ENCODE measurements at regions not wholly inside any gene's neighbourhood (a gene's known extent, or its start where the extent isn't known, plus 50 kb on each side); places are given as distances from the start of the nearest gene placed in this dataset.

DNA sequence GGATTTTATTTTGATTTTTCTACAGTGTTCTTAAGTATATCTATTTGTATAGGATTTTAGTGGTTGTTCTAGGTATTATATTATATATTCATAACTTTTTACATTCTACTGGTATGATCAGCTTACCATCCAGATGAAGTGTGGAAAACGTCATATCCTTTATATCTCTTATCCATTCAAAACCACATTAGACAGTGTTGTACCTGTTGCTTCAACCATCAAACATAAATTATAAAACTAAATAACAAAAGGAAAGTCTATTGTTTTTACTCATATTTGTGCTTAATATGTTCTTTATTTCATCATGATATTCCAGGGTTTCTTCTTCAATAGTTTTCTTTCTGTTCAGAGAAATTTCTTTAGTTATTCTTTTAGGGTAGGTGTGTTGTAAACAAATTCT lies 191.4 kb downstream of the RPLP1 start:
- no peak for TF ChIP-seq POLR2AphosphoS5 (IDR thresholded peaks at IDR 0.05; ENCODE audit: low read depth, low read length)
- no peak for TF ChIP-seq POLR2A (IDR thresholded peaks at IDR 0.05; ENCODE audit: low read depth, low read length)
- TF ChIP-seq PAX5 (IDR thresholded peaks at IDR 0.05; ENCODE audit: insufficient read depth, low read length, severe bottlenecking) = no peak
